ENCODE measurements at regions not wholly inside any gene's neighbourhood (a gene's known extent, or its start where the extent isn't known, plus 50 kb on each side); places are given as distances from the start of the nearest gene placed in this dataset.

GRCh38 chr12:87163122-87163521 lies 866.1 kb downstream of the C12orf50 start:
- DNase-seq = no peak

GRCh38 chr12:87160848-87161601 lies 868.2 kb downstream of the C12orf50 start:
- no peak for DNase-seq

GRCh38 chr12:87157791-87158190 lies 871.4 kb downstream of the C12orf50 start:
- DNase-seq = peak in 1 of 3 donors; percentile 77

GRCh38 chr12:87155621-87156020 lies 873.6 kb downstream of the C12orf50 start:
- DNase-seq = peak in 1 of 3 donors; percentile 14

GRCh38 chr12:87152841-87153528 lies 876.2 kb downstream of the C12orf50 start:
- no peak for DNase-seq

- no peak for DNase-seq
These were observed 877.1 kb downstream of the C12orf50 start for GRCh38 chr12:87152075-87152474.

- no peak for DNase-seq
These were observed 878.1 kb downstream of the C12orf50 start for GRCh38 chr12:87150969-87151662.

- DNase-seq = peak; percentile 9 to 40 (median 19)
These were observed 886.2 kb upstream of the MGAT4C start for GRCh38 chr12:87142342-87142741.

GRCh38 chr12:87141091-87141490 lies 884.9 kb upstream of the MGAT4C start:
- DNase-seq = no peak

- no peak for DNase-seq
These were observed 884.1 kb upstream of the MGAT4C start for GRCh38 chr12:87140262-87140661.

- no peak for DNase-seq
These were observed 881.0 kb upstream of the MGAT4C start for GRCh38 chr12:87137220-87137619.

- no peak for DNase-seq
These were observed 880.3 kb upstream of the MGAT4C start for GRCh38 chr12:87136330-87136976.

- peak in 2 of 3 donors; percentile 13 to 38 for DNase-seq
These were observed 871.1 kb upstream of the MGAT4C start for GRCh38 chr12:87127272-87127671.

- no peak for DNase-seq
These were observed 865.7 kb upstream of the MGAT4C start for GRCh38 chr12:87121896-87122295.

GRCh38 chr12:87120440-87120839 lies 864.2 kb upstream of the MGAT4C start:
- no peak for DNase-seq

- DNase-seq = no peak
These were observed 863.5 kb upstream of the MGAT4C start for GRCh38 chr12:87119713-87120112.

GRCh38 chr12:87117526-87117925 lies 861.3 kb upstream of the MGAT4C start:
- DNase-seq = no peak

GRCh38 chr12:87116780-87117179 lies 860.6 kb upstream of the MGAT4C start:
- DNase-seq = no peak

GRCh38 chr12:87112571-87113345 lies 856.6 kb upstream of the MGAT4C start:
- no peak for DNase-seq

- no peak for DNase-seq
These were observed 851.6 kb upstream of the MGAT4C start for GRCh38 chr12:87107766-87108165.

GRCh38 chr12:87107270-87107669 lies 851.1 kb upstream of the MGAT4C start:
- DNase-seq = no peak
